UCSD-AML1 (cell line): ENCODE measurements at regions not wholly inside any gene's neighbourhood (a gene's known extent, or its start where the extent isn't known, plus 50 kb on each side); places are given as distances from the start of the nearest gene placed in this dataset.
"Not testable (repeated sequence)": the region's sequence is repeated elsewhere in the genome, so short reads cannot be mapped to it uniquely, and the experiment has no call there.

Source experiments
- DNase-seq: peaks from one replicate; lab custom pipeline; 2025; ENCODE audit not compliant: unreplicated experiment; lab: John Stamatoyannopoulos, UW

- DNase-seq, result no peak
Measured at GRCh38 chr2:11069566-11070185, 85.6 kb upstream of the SLC66A3 start.

- peak; percentile 29 for DNase-seq
Measured at GRCh38 chr2:11071211-11071610, 84.1 kb upstream of the SLC66A3 start.

DNA sequence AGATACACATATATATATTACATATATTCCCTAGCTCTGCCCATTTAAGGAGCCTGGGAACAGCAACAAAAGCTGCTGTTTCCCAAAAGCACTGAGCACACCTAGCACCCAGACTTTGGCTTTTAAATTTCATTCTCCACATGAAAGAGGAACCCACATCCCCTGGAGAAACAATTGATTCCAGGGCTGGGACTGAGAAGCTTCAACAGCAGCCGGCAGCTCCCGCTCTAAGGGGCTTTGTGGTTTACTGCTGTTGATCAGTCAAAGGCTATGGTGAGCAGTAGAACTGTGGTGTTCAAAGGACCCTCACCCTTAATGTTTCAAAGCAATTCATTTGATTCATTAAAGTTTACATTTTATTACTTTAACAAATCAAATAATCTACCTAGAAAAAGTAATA, 83.3 kb upstream of the SLC66A3 start:
- DNase-seq, result no peak

- no peak for DNase-seq
Measured at GRCh38 chr2:11072550-11072949, 82.7 kb upstream of the SLC66A3 start.

- DNase-seq, result peak; percentile 34
Measured at GRCh38 chr2:11073251-11073650, 82.0 kb upstream of the SLC66A3 start.

- no peak for DNase-seq
Measured at GRCh38 chr2:11073776-11074175, 81.5 kb upstream of the SLC66A3 start.

- no peak for DNase-seq
Measured at GRCh38 chr2:11074246-11074820, 80.9 kb upstream of the SLC66A3 start.

- no peak for DNase-seq
Measured at GRCh38 chr2:11075221-11075620, 80.0 kb upstream of the SLC66A3 start.

DNA sequence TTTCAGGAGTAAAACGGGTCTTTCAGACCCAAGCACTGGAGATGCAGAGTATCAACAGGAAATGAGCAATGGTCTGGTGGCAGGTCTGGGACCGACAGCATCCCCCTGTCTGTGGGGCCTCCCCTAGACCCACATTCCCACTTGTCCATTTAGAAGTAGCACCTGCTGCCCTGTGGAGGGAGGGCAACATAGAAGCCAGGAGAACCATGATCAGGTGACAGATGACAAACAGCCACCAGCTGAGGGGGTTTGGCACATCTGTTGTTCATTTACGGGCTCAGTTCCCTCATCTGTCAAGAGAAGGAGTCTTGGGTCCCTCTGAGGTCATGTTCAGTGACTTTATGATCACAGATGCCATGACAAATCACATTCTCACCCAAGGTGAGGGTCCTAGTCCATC, 77.9 kb upstream of the SLC66A3 start:
- DNase-seq, result no peak

DNA sequence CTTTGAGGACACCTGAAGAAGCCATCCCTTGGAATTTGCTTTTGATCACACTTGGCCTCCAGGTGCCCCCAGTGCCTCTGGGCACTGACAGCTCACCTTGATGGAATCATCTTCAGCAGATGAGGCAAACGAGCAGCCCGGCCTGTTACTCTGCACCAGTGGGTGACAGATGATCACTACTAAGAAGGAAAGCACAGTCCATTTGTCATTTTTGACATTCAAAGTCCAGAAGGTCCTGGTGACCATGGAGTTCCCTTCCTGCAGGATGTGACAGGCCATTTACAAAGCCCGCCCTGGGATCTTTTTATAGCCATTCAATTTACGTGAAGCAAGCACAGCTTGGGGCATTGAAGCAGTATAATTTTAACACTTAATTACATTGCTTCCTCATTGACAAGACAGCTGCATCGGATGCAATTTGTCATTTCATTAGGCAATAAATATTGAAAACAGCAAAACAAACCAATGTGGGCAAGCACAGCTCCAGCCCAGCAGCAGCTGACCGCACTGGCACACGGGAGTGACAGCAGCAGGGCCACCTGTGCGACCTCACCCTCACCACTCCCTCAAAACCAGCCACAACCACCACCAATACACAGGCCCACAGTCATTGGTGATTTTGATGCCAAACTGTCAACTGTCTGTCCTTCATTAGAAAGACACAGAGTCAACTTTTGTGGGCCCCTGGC, 76.0 kb upstream of the SLC66A3 start:
- no peak for DNase-seq

DNA sequence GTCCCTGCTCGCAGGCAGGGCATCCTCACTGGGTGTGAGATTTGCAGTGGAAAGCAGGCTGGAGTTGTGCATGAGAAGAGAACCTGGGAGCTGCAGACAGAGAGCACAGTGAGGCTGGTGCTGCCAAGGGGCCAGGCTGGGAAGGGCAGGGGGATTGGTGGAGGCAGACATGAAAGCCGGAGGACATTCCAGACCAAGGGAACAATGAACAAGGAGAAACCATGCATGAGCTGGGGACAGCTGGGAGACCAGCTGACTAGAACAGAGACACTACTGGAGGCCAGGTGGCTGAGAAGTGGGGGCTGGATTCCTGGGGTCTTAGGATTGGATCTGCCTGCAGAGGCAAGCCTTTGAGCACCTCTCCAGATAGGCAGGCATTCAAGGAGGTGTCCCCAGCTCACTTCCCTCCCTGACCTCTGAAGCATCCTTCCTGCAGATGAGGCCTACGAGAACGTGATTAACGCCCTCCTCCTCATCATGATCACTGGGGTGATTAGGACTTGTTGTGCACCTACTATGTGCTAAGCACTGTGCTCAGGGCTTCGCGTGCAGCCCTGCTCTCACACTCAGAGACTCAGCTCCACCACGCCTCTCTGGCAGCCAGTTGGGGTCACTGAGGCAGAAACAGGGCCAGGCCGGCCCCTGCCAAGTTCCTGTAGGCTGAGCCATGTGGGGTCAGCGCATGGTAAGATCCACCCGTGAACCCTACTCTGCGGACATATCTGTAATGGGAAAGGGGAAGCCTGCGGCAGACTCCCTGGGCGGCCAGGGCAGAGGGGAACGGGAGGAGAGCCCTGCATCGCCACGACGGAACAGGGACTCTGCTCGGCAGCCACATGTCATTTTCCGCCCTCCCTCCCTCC, 74.8 kb upstream of the SLC66A3 start:
- DNase-seq, result no peak

DNA sequence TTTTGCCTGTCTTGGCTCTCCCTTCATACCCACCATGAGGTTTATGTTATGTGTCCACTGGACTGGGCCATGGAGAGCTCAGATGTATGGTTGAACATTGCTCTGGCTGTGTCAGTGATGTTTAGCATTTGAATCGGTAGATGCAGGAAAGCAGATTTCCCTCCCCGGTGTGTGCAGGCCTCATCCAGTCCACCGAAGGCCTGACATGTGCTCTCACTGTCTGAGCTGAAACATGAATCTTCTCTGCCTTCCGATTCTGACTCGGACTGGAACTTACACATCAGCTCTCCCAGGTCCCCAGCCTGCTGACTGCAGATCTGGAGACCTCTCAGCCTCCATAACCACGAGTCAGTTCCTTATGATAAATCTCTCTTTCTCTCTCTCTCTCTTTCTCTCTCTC, 72.4 kb upstream of the SLC66A3 start:
- DNase-seq, result no peak

DNA sequence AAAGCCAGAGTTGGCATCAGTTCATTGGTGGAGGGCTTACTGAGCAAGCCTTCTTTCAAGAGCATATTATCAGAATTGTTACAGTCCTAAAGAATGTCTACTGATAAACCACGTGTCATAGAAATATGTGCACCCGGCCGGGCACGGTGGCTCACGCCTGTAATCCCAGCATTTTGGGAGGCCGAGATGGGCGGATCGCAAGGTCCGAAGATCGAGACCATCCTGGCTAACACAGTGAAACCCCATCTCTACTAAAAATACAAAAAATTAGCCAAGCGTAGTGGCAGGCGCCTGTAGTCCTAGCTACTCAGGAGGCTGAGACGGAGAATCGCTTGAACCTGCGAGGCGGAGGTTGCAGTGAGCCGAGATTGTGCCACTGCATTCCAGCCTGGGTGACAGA, 66.4 kb upstream of the SLC66A3 start:
- not testable (repeated sequence) for DNase-seq

DNA sequence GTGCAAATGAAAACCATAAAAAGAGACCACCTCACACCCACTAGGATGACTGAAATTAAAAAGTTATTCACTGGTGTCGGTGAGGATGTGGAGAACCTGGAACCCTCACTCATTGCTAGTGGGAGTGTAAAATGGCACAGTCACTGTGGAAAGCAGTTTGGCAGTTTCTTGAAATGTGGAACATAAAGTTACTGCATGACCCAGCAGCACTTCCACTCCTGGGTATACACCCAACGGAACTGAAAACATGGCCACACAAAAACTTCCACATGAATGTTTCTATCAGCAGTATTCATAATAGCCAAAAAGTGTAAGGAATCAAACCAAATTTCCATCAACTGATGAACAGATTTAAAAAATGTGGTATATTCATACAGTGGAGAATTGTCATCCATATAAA, 65.1 kb upstream of the SLC66A3 start:
- no peak for DNase-seq

- no peak for DNase-seq
Measured at GRCh38 chr2:11092701-11093335, 62.4 kb upstream of the SLC66A3 start.

- no peak for DNase-seq
Measured at GRCh38 chr2:11093467-11093866, 61.8 kb upstream of the SLC66A3 start.

- no peak for DNase-seq
Measured at GRCh38 chr2:11094021-11094810, 61.1 kb upstream of the SLC66A3 start.

GRCh38 chr2:11096591-11096990, 58.7 kb upstream of the SLC66A3 start:
- no peak for DNase-seq

- no peak for DNase-seq
Measured at GRCh38 chr2:11097038-11097720, 58.1 kb upstream of the SLC66A3 start.

GRCh38 chr2:11097854-11098387, 57.3 kb upstream of the SLC66A3 start:
- no peak for DNase-seq
